HFF-Myc (cell line): ENCODE measurements at regions not wholly inside any gene's neighbourhood (a gene's known extent, or its start where the extent isn't known, plus 50 kb on each side); places are given as distances from the start of the nearest gene placed in this dataset.

ENCODE experiments used
- DNase-seq: peaks from one replicate; pipeline ENCODE4 v3.0.0-alpha.2; 2011; ENCODE audit warnings: low read depth; ENCODE audit errors: extremely low read depth
- H3K4me3 ChIP-seq: replicated peaks from 2 replicates; pipeline ENCODE4 v1.5.1; 2011; ENCODE audit warnings: low read depth, mild to moderate bottlenecking, control low read depth, low read length
- TF ChIP-seq, protein P1 (sequence below): IDR thresholded peaks from 2 replicates; pipeline ENCODE4 v1.5.1; 2012; ENCODE audit warnings: mild to moderate bottlenecking, low read depth, low read length, control low read depth; ENCODE audit errors: missing control alignments

GRCh38 chr1:232872284-232872683 is 67.1 kb downstream of the MAP10 start:
- TF ChIP-seq, protein P1, sequence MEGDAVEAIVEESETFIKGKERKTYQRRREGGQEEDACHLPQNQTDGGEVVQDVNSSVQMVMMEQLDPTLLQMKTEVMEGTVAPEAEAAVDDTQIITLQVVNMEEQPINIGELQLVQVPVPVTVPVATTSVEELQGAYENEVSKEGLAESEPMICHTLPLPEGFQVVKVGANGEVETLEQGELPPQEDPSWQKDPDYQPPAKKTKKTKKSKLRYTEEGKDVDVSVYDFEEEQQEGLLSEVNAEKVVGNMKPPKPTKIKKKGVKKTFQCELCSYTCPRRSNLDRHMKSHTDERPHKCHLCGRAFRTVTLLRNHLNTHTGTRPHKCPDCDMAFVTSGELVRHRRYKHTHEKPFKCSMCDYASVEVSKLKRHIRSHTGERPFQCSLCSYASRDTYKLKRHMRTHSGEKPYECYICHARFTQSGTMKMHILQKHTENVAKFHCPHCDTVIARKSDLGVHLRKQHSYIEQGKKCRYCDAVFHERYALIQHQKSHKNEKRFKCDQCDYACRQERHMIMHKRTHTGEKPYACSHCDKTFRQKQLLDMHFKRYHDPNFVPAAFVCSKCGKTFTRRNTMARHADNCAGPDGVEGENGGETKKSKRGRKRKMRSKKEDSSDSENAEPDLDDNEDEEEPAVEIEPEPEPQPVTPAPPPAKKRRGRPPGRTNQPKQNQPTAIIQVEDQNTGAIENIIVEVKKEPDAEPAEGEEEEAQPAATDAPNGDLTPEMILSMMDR = no peak
- DNase-seq = no peak
- H3K4me3 ChIP-seq = no peak overlapping the region

DNA sequence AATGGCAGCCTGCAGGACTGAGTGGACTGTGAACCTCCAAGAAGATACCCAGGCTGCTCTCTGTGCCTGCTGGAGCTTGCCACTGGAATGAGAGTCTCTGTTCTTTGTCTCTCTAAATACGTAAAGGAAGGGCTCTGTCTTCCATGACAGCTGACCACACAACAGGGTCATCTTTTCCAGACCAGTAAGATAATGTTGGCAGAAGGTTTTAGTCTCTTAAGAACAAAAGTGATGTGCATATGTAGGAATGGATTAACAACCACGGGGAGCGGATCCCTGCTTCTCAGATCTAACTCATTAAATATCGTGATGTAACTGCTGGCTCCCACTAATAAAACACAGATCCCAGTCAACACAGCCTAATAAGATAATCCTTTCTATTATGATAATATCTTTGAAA is 67.5 kb downstream of the MAP10 start:
- DNase-seq = no peak
- H3K4me3 ChIP-seq = no peak overlapping the region

GRCh38 chr1:232873412-232873811 is 68.2 kb downstream of the MAP10 start:
- no peak overlapping the region for H3K4me3 ChIP-seq
- TF ChIP-seq, protein P1 = no peak
- DNase-seq = no peak

More for the DNA sequence above, 67.5 kb downstream of the MAP10 start:
- TF ChIP-seq, protein P1 = no peak

GRCh38 chr1:232873931-232874330 is 68.7 kb downstream of the MAP10 start:
- TF ChIP-seq, protein P1 = no peak
- H3K4me3 ChIP-seq = no peak overlapping the region
- DNase-seq = no peak

- DNase-seq = no peak
- TF ChIP-seq, protein P1 = no peak
Measured at GRCh38 chr1:232875536-232875935, 70.3 kb downstream of the MAP10 start.

GRCh38 chr1:232876506-232877364 is 71.5 kb downstream of the MAP10 start:
- no peak for DNase-seq
- TF ChIP-seq, protein P1 = no peak
- no peak overlapping the region for H3K4me3 ChIP-seq

More at GRCh38 chr1:232875536-232875935, 70.3 kb downstream of the MAP10 start:
- no peak overlapping the region for H3K4me3 ChIP-seq
